ENCODE measurements at regions not wholly inside any gene's neighbourhood (a gene's known extent, or its start where the extent isn't known, plus 50 kb on each side); places are given as distances from the start of the nearest gene placed in this dataset.

GRCh38 chr11:91394727-91395414 lies 829.7 kb upstream of the FAT3 start:
- Histone ChIP-seq H3K36me3 (ENCODE audit: control insufficient read depth, low read length) (no peaks in the 10 kb centered on the region), H3K79me2 (ENCODE audit: control insufficient read depth, low read length) (no peaks in the 10 kb centered on the region), H3K27me3 (ENCODE audit: control insufficient read depth, low read length) (no peaks in the 10 kb centered on the region), H3K4me3 (ENCODE audit: low read length) (no peak overlapping the region), H3K9me3 (ENCODE audit: control insufficient read depth, insufficient read depth, low read length) (no peaks in the 10 kb centered on the region), H4K20me1 (ENCODE audit: control insufficient read depth, insufficient read depth, low read depth, low read length) (no peaks in the 10 kb centered on the region), H3K4me1 (ENCODE audit: control insufficient read depth, low read length) (no peaks in the 10 kb centered on the region), H3F3A (ENCODE audit: control insufficient read depth, insufficient read depth) (no peaks in the 10 kb centered on the region), H3K27ac (ENCODE audit: low read depth, low read length) (no peak overlapping the region), H3K9me2 (replicated peaks; ENCODE audit: control insufficient read depth, low read length) (no peaks in the 10 kb centered on the region), H3K4me2 (ENCODE audit: low read length) (no peak overlapping the region)
- TF ChIP-seq EZH2phosphoT487 (IDR thresholded peaks at IDR 0.05; ENCODE audit: borderline replicate concordance, low read length) (no peak), CTCF (IDR thresholded peaks at IDR 0.05; ENCODE audit: low read depth, low read length, poor library complexity, severe bottlenecking) (no peak)

- TF ChIP-seq EZH2phosphoT487 (IDR thresholded peaks at IDR 0.05; ENCODE audit: borderline replicate concordance, low read length) (no peak), CTCF (IDR thresholded peaks at IDR 0.05; ENCODE audit: low read depth, low read length, poor library complexity, severe bottlenecking) (no peak)
These were observed 830.4 kb upstream of the FAT3 start for GRCh38 chr11:91394073-91394726.

GRCh38 chr11:91382946-91383345 lies 841.7 kb upstream of the FAT3 start:
- Histone ChIP-seq H3K9me3 (ENCODE audit: control insufficient read depth, insufficient read depth, low read length) (no peaks in the 10 kb centered on the region), H3K79me2 (ENCODE audit: control insufficient read depth, low read length) (no peaks in the 10 kb centered on the region), H3K36me3 (ENCODE audit: control insufficient read depth, low read length) (no peaks in the 10 kb centered on the region), H3K27ac (ENCODE audit: low read depth, low read length) (no peak overlapping the region), H3K4me1 (ENCODE audit: control insufficient read depth, low read length) (no peaks in the 10 kb centered on the region), H3K9me2 (replicated peaks; ENCODE audit: control insufficient read depth, low read length) (no peaks in the 10 kb centered on the region), H3F3A (ENCODE audit: control insufficient read depth, insufficient read depth) (no peaks in the 10 kb centered on the region), H4K20me1 (ENCODE audit: control insufficient read depth, insufficient read depth, low read depth, low read length) (no peaks in the 10 kb centered on the region), H3K4me3 (ENCODE audit: low read length) (no peak overlapping the region), H3K4me2 (ENCODE audit: low read length) (no peak overlapping the region), H3K27me3 (ENCODE audit: control insufficient read depth, low read length) (no peaks in the 10 kb centered on the region)
- TF ChIP-seq CTCF (IDR thresholded peaks at IDR 0.05; ENCODE audit: low read depth, low read length, poor library complexity, severe bottlenecking) = no peak
- no peak for TF ChIP-seq EZH2phosphoT487 (IDR thresholded peaks at IDR 0.05; ENCODE audit: borderline replicate concordance, low read length)

More at GRCh38 chr11:91394073-91394726, 830.4 kb upstream of the FAT3 start:
- Histone ChIP-seq H3K9me3 (ENCODE audit: control insufficient read depth, insufficient read depth, low read length) (no peaks in the 10 kb centered on the region), H3K9me2 (replicated peaks; ENCODE audit: control insufficient read depth, low read length) (no peaks in the 10 kb centered on the region), H3K79me2 (ENCODE audit: control insufficient read depth, low read length) (no peaks in the 10 kb centered on the region), H3K27ac (ENCODE audit: low read depth, low read length) (no peak overlapping the region), H4K20me1 (ENCODE audit: control insufficient read depth, insufficient read depth, low read depth, low read length) (no peaks in the 10 kb centered on the region), H3K4me1 (ENCODE audit: control insufficient read depth, low read length) (no peaks in the 10 kb centered on the region), H3K4me2 (ENCODE audit: low read length) (no peak overlapping the region), H3K36me3 (ENCODE audit: control insufficient read depth, low read length) (no peaks in the 10 kb centered on the region), H3K27me3 (ENCODE audit: control insufficient read depth, low read length) (no peaks in the 10 kb centered on the region), H3K4me3 (ENCODE audit: low read length) (no peak overlapping the region), H3F3A (ENCODE audit: control insufficient read depth, insufficient read depth) (no peaks in the 10 kb centered on the region)

Data from DOHH2 (cell line).